BJ (cell line): ENCODE measurements at regions not wholly inside any gene's neighbourhood (a gene's known extent, or its start where the extent isn't known, plus 50 kb on each side); places are given as distances from the start of the nearest gene placed in this dataset.

Experiments used
- CTCF ChIA-PET: fragments of 350-600 bp; formaldehyde crosslinking; extraction: SDS; loops from one replicate; lab custom pipeline; 2021; ENCODE audit warnings: antibody characterized with exemption, inconsistent platforms; lab: Yijun Ruan, JAX
- POLR2A ChIA-PET: fragments of 300-600 bp; sonication (Branson Sonifier 250); formaldehyde crosslinking; extraction: SDS; loops from one replicate; lab custom pipeline; 2021; ENCODE audit warnings: antibody characterized with exemption; lab: Charles Lee
- DNase-seq: peaks from one replicate; pipeline ENCODE4 v3.0.0-alpha.2; 2011; ENCODE audit warnings: low read depth
- H3K27me3 ChIP-seq: 2 replicates; pipeline ENCODE4 v1.6.0; 2011; ENCODE audit warnings: low read length; ENCODE audit not compliant: control insufficient read depth, insufficient read depth
- H3K36me3 ChIP-seq: 2 replicates; pipeline ENCODE4 v1.5.1; 2011; ENCODE audit warnings: low read length; ENCODE audit not compliant: control insufficient read depth, insufficient read depth
- H3K4me3 ChIP-seq: 2 replicates; pipeline ENCODE4 v1.5.1; 2011; ENCODE audit warnings: low read depth, mild to moderate bottlenecking, control low read depth, low read length
- CTCF ChIP-seq: IDR thresholded peaks from 2 replicates; pipeline ENCODE4 v1.5.1; 2011; ENCODE audit warnings: low read depth, mild to moderate bottlenecking, control low read depth, inconsistent platforms, low read length, moderate library complexity; ENCODE audit not compliant: insufficient read depth

DNA sequence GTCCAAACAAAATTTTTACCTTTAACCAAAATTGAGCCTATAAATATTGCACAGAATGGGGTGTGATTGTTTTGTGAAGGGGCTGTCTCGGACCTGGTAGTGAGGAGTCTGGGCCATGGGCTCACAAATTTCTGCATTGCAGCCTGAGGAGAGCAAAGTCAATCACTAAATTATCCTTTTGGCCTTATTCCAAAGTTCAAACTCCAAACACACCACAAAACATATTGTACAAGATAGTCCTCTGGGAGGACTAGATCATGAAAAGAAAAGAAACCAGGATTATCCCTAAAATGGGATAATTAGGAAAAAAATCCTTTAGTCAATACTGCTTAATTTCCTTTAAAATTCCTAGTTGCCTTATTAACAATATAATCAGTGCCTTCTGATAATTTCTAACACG, 115.5 kb downstream of the BUB3 start:
- Histone ChIP-seq H3K27me3 (peaks cover 2% of the 10 kb centered on the region; the same call in 1 of the 2 replicates), H3K4me3 (no peak overlapping the region), H3K36me3 (no peaks in the 10 kb centered on the region)
- no peak for DNase-seq
- ChIA-PET POLR2A (no interaction called here), CTCF (no interaction called here)
- no peak for TF ChIP-seq CTCF

DNA sequence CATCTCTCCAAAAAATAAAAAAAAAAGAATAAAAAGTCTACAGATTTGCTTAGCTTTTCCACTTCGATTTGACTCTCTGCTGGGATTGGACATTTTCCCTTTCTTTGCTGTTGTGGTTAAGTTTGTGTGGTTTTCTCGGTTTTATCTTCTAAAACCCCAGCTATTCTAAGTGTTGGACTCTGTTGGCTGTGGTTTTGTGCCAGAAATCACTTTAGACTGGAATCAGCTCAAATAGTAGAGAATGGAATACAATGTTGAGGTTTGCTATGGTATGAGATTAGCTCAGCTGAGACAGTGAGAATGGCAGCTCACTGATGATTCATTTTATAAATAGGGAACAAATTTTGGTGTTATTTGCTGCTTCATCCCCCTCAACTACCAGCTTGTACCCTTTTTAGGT, 116.0 kb downstream of the BUB3 start:
- H3K27me3 ChIP-seq, result peaks cover 2% of the 10 kb centered on the region; the same call in 1 of the 2 replicates
- no peak for TF ChIP-seq CTCF
- no peak overlapping the region for H3K4me3 ChIP-seq
- H3K36me3 ChIP-seq, result no peaks in the 10 kb centered on the region
- POLR2A ChIA-PET, result no interaction called here
- peak; percentile 15 for DNase-seq
- CTCF ChIA-PET, result no interaction called here

DNA sequence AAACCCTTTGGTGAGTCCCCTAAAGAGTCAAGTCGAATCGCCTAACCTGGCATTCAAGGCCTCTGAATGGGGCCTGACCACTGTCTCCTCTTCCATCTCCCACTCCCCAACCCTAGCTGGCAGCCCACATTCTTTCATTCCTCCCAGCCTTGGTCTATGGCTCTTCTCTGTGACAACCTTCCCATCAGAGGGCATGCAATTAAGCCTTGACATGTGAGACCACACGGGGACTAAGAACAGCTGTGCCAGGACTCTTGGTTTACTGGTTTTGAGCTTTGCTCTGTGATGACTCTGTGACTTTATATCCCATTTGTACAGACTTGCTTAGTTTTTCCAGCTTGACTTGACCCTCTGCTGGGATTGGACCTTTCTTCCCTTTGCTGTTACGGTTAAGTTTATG, 116.6 kb downstream of the BUB3 start:
- CTCF ChIA-PET, result no interaction called here
- POLR2A ChIA-PET, result no interaction called here
- no peak for DNase-seq

GRCh38 chr10:123272171-123272570, 118.0 kb downstream of the BUB3 start:
- POLR2A ChIA-PET, result no interaction called here
- no peaks in the 10 kb centered on the region for H3K36me3 ChIP-seq
- DNase-seq, result no peak
- CTCF ChIA-PET, result no interaction called here
- peaks cover 3% of the 10 kb centered on the region; the same call in 1 of the 2 replicates for H3K27me3 ChIP-seq
- H3K4me3 ChIP-seq, result no peak overlapping the region
- 0 out of 2 replicates have a peak, but pooled peaks have one; percentile 13 for TF ChIP-seq CTCF

More for the DNA sequence above, 116.6 kb downstream of the BUB3 start:
- Histone ChIP-seq H3K4me3 (no peak overlapping the region), H3K27me3 (peaks cover 3% of the 10 kb centered on the region; the same call in 1 of the 2 replicates), H3K36me3 (no peaks in the 10 kb centered on the region)
- no peak for TF ChIP-seq CTCF

DNA sequence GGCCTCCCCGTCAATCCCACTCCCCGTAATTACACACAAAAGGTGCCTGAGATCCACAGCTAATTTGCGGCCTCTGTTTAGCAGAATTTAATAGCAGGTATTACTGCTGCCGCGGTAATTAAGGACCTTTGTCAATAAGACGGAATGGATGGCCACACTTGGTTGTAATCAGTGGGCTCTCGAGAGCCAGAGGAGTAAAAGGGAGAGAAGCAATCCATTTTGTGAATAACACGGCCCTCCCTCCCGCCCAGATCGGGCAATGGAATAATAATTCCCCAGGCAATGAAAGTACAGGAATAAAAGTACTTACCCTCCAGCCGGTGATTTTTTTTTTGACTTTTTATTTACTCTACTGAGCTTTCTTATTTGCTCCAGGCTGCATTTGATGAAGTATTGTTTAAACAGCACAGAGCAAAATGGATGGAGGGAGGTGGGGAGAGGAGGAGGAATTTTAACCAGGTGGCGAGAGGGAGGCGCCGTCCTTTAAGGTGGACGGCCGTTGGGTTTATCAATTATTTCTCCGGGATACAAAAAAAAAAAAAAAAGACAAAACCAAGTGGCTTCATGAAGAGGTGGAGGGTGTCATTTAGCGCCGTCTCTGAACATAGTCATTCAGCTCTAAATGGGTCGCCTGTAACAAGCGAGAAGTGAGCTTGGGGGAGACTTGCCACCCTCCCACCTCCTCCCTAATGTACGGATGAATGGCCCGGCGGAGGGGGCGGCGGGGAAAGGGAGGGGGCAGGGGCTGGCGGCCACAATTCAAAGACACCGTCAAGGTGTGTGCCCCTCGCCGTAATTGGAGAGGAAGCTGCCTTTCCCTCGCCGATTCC, 120.3 kb downstream of the BUB3 start:
- Histone ChIP-seq H3K27me3 (peaks cover 3% of the 10 kb centered on the region; the same call in 1 of the 2 replicates), H3K4me3 (no peak overlapping the region), H3K36me3 (no peaks in the 10 kb centered on the region)
- ChIA-PET CTCF (no interaction called here), POLR2A (no interaction called here)
- no peak for DNase-seq
- no peak for TF ChIP-seq CTCF
